Mononuclear cell (primary cell): ENCODE measurements at regions not wholly inside any gene's neighbourhood (a gene's known extent, or its start where the extent isn't known, plus 50 kb on each side); places are given as distances from the start of the nearest gene placed in this dataset.

Experiments
- H3K27me3 ChIP-seq: 2 replicates; pipeline ENCODE4 v1.6.0; 2011; ENCODE audit warnings: low read length, control low read depth; ENCODE audit not compliant: insufficient read depth
- H3K4me1 ChIP-seq: 2 replicates; pipeline ENCODE4 v1.5.1; 2011; ENCODE audit warnings: mild to moderate bottlenecking, low read length, control low read depth; ENCODE audit not compliant: insufficient read depth
- H3K4me3 ChIP-seq: 2 replicates; pipeline ENCODE4 v1.5.1; 2011; ENCODE audit warnings: mild to moderate bottlenecking, low read length, moderate library complexity
- H3K9me3 ChIP-seq: 2 replicates; pipeline ENCODE4 v1.5.1; 2011; ENCODE audit warnings: low read depth, mild to moderate bottlenecking, control low read depth, low read length

GRCh38 chr2:58932801-58933200 is 691.7 kb upstream of the FANCL start:
- H3K4me3 ChIP-seq = no peak overlapping the region
- H3K27me3 ChIP-seq = no peaks in the 10 kb centered on the region
- no peaks in the 10 kb centered on the region for H3K9me3 ChIP-seq
- no peaks in the 10 kb centered on the region for H3K4me1 ChIP-seq

GRCh38 chr2:58930537-58930936 is 689.4 kb upstream of the FANCL start:
- H3K4me1 ChIP-seq = no peaks in the 10 kb centered on the region

GRCh38 chr2:58928973-58929372 is 687.8 kb upstream of the FANCL start:
- Histone ChIP-seq H3K4me3 (no peak overlapping the region), H3K4me1 (no peaks in the 10 kb centered on the region), H3K27me3 (no peaks in the 10 kb centered on the region), H3K9me3 (no peaks in the 10 kb centered on the region)

More at GRCh38 chr2:58930537-58930936, 689.4 kb upstream of the FANCL start:
- H3K4me3 ChIP-seq = no peak overlapping the region
- H3K27me3 ChIP-seq = no peaks in the 10 kb centered on the region
- H3K9me3 ChIP-seq = no peaks in the 10 kb centered on the region

- no peaks in the 10 kb centered on the region for H3K4me1 ChIP-seq
- no peak overlapping the region for H3K4me3 ChIP-seq
These were observed 687.3 kb upstream of the FANCL start for GRCh38 chr2:58928391-58928790.

GRCh38 chr2:58926112-58926511 is 685.0 kb upstream of the FANCL start:
- H3K4me1 ChIP-seq = no peaks in the 10 kb centered on the region
- no peak overlapping the region for H3K4me3 ChIP-seq
- H3K9me3 ChIP-seq = no peaks in the 10 kb centered on the region
- H3K27me3 ChIP-seq = no peaks in the 10 kb centered on the region

More at GRCh38 chr2:58928391-58928790, 687.3 kb upstream of the FANCL start:
- Histone ChIP-seq H3K9me3 (no peaks in the 10 kb centered on the region), H3K27me3 (no peaks in the 10 kb centered on the region)

GRCh38 chr2:58925676-58926081 is 684.6 kb upstream of the FANCL start:
- no peaks in the 10 kb centered on the region for H3K4me1 ChIP-seq
- no peak overlapping the region for H3K4me3 ChIP-seq

DNA sequence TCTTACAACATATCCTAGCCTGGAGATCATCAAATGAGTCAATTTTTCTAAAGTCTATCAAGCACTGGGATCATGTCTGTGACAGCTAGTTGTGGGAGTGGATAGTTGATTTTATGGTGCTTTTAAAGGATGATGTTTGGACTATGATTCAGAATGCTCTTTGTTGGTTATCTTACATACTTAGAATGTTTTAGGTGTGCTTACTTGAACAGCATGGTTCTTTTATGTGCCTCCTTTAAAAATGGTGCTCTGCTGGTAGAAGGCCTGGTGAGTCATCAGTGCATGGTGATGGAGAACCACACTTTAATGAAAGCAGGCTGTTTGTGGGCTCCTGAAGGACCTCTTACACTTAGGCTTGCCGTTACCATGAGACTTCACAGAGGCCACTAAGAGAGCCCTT is 682.7 kb upstream of the FANCL start:
- Histone ChIP-seq H3K27me3 (no peaks in the 10 kb centered on the region), H3K9me3 (no peaks in the 10 kb centered on the region), H3K4me3 (no peak overlapping the region), H3K4me1 (no peaks in the 10 kb centered on the region)

More at GRCh38 chr2:58925676-58926081, 684.6 kb upstream of the FANCL start:
- Histone ChIP-seq H3K27me3 (no peaks in the 10 kb centered on the region), H3K9me3 (no peaks in the 10 kb centered on the region)

DNA sequence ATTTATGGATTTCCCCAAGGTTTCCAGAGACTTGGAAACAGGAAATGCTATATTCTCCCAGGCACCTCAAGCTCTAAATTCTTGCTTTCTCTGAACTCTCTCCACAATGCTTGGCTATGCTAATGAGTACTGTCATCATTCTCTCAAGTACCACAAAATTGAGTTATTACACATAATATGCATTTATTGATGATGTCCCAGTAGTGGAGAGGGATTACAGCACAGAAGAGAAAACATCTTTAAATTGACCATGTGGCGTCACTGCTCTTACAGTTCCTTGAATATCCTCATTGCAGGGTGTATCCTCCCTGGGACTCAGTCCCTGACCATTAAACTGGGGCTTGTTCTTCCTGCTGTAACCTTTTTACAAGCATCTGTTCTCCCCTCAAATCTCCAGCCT is 681.1 kb upstream of the FANCL start:
- Histone ChIP-seq H3K27me3 (no peaks in the 10 kb centered on the region), H3K4me1 (no peaks in the 10 kb centered on the region), H3K4me3 (no peak overlapping the region), H3K9me3 (no peaks in the 10 kb centered on the region)

- Histone ChIP-seq H3K27me3 (no peaks in the 10 kb centered on the region), H3K9me3 (no peaks in the 10 kb centered on the region), H3K4me3 (no peak overlapping the region), H3K4me1 (no peaks in the 10 kb centered on the region)
These were observed 680.6 kb upstream of the FANCL start for GRCh38 chr2:58921676-58922075.

DNA sequence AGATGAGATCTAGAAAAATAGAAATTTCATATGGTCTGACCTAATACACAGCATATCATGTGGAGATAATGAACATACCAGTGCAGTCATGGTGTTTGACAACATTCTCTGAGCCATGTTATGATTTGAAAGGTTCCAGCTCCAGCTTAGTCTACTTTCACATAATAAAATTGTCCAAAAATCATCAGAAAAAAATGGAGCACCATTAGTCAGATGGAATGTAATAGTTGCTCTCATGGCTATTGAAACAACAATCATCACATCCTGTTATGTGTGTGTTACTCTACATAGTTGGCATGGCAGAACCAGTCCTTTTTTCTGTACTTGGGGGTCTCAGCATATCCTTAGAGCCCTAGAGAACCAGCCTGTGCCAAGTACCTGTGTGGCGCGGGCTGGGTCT is 678.9 kb upstream of the FANCL start:
- H3K9me3 ChIP-seq = no peaks in the 10 kb centered on the region
- no peaks in the 10 kb centered on the region for H3K4me1 ChIP-seq
- H3K4me3 ChIP-seq = no peak overlapping the region
- no peaks in the 10 kb centered on the region for H3K27me3 ChIP-seq

- Histone ChIP-seq H3K27me3 (no peaks in the 10 kb centered on the region), H3K4me1 (no peaks in the 10 kb centered on the region), H3K4me3 (no peak overlapping the region), H3K9me3 (no peaks in the 10 kb centered on the region)
These were observed 678.2 kb upstream of the FANCL start for GRCh38 chr2:58919316-58919715.

- Histone ChIP-seq H3K4me1 (no peaks in the 10 kb centered on the region), H3K27me3 (no peaks in the 10 kb centered on the region), H3K4me3 (no peak overlapping the region), H3K9me3 (no peaks in the 10 kb centered on the region)
These were observed 677.0 kb upstream of the FANCL start for GRCh38 chr2:58918141-58918540.

DNA sequence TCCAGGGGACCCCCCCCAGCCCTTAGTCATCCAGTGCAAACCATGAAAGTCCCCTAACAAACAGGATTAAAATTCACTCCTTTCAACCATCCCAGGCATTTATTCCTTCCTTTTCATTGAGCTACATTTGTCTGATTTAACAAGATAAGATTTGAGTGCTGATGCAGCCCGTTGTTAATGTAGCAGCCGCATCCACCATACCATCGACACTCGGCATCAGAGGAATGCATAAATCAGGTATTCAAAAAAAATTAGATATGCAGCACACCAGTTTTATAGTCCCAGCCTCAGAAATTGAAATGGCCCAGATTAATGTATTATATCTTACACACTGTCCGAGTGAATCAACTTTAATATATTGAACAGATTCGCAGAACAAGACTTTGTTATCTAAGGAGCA is 676.5 kb upstream of the FANCL start:
- Histone ChIP-seq H3K27me3 (no peaks in the 10 kb centered on the region), H3K4me3 (no peak overlapping the region), H3K9me3 (no peaks in the 10 kb centered on the region), H3K4me1 (no peaks in the 10 kb centered on the region)

DNA sequence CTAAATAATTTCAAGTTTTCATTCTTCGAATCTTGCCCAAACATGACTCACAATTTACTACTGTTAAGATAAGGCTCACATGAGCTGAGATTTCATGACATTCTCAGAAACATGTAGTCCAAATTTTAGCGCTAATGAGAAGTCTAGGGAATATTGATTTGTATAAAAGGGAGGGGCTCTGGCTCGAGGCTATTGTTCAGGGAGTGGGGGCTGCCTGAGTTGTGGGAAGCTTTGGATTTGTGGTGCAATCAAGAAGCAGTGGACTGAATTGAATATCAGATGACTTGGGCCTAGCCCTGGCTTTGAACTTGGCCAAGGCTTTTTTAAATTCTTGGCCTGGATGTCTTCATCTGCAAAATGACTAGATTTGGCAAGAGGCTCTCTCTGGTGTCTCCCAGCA is 674.9 kb upstream of the FANCL start:
- Histone ChIP-seq H3K9me3 (no peaks in the 10 kb centered on the region), H3K4me3 (no peak overlapping the region), H3K4me1 (no peaks in the 10 kb centered on the region), H3K27me3 (no peaks in the 10 kb centered on the region)

- Histone ChIP-seq H3K4me1 (no peaks in the 10 kb centered on the region), H3K9me3 (no peaks in the 10 kb centered on the region)
These were observed 673.8 kb upstream of the FANCL start for GRCh38 chr2:58914733-58915505.

DNA sequence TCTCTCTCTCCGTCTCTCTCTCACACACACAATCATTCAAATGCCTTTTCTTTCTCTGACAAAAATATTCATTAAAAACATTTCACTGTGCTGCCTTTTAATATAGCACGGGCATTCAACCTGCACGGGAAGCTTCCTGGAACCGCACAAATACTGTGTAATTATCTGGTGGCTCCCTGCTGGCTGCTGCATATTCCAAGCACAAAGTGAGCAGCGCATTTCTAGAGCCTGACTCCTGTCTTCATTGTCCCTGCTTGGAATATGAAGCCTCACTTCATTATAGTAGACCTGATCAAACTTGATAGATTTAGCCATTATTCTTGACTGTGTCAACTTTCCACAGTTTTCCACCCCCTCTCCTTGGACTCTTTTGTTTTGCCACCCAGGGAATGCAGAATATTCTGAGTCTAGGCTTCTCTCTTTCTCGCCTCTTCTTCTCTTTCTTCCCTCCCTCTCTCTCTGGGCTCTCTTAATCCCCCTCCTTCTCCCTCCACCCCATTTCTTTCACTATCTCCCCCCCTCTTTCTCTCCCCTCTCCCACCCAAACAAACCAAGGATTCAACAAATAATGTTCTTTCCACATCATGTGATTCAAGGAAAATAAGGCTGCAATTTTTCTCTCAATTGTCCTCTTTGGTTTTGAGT is 672.1 kb upstream of the FANCL start:
- H3K27me3 ChIP-seq = no peaks in the 10 kb centered on the region
- H3K4me3 ChIP-seq = no peak overlapping the region
- H3K4me1 ChIP-seq = no peaks in the 10 kb centered on the region
- no peaks in the 10 kb centered on the region for H3K9me3 ChIP-seq

More at GRCh38 chr2:58914733-58915505, 673.8 kb upstream of the FANCL start:
- no peak overlapping the region for H3K4me3 ChIP-seq
- no peaks in the 10 kb centered on the region for H3K27me3 ChIP-seq
